H9 (cell line): ENCODE measurements at regions not wholly inside any gene's neighbourhood (a gene's known extent, or its start where the extent isn't known, plus 50 kb on each side); places are given as distances from the start of the nearest gene placed in this dataset.

Source experiments
- DNase-seq: peaks from one replicate; pipeline ENCODE4 v3.0.0-alpha.2; 2017
- H2AFZ ChIP-seq: one replicate; pipeline ENCODE4 v1.6.1; 2013; ENCODE audit warnings: mild to moderate bottlenecking, low read length, control low read depth, moderate library complexity
- H2AK5ac ChIP-seq: 2 replicates; pipeline ENCODE4 v1.6.1; 2013; ENCODE audit warnings: low read length, control low read depth, mixed read lengths; ENCODE audit not compliant: insufficient read length
- H2BK120ac ChIP-seq: one replicate; pipeline ENCODE4 v1.6.1; 2013; ENCODE audit warnings: low read depth, mild to moderate bottlenecking, low read length, control low read depth, inconsistent platforms; ENCODE audit not compliant: poor library complexity, severe bottlenecking
- H2BK12ac ChIP-seq: 2 replicates; pipeline ENCODE4 v1.6.1; 2013; ENCODE audit warnings: low read length, control low read depth, mixed read lengths, low read depth; ENCODE audit not compliant: insufficient read length
- H2BK15ac ChIP-seq: 2 replicates; pipeline ENCODE4 v1.6.1; 2013; ENCODE audit warnings: low read depth, low read length, control low read depth
- H2BK20ac ChIP-seq: one replicate; pipeline ENCODE4 v1.6.1; 2013; ENCODE audit warnings: low read depth, mild to moderate bottlenecking, low read length, control low read depth, inconsistent platforms; ENCODE audit not compliant: poor library complexity, severe bottlenecking
- H2BK5ac ChIP-seq: 2 replicates; pipeline ENCODE4 v1.6.1; 2013; ENCODE audit warnings: low read length, control low read depth, mixed read lengths; ENCODE audit not compliant: insufficient read length
- H3K14ac ChIP-seq: 2 replicates; pipeline ENCODE4 v1.6.1; 2013; ENCODE audit warnings: low read length, control low read depth; ENCODE audit not compliant: insufficient read depth
- H3K18ac ChIP-seq: 2 replicates; pipeline ENCODE4 v1.6.1; 2013; ENCODE audit warnings: low read depth, mild to moderate bottlenecking, mixed read lengths, low read length, control low read depth; ENCODE audit not compliant: insufficient read length
- H3K23ac ChIP-seq: 2 replicates; pipeline ENCODE4 v1.6.1; 2013; ENCODE audit warnings: low read length, control low read depth, mixed read lengths, low read depth; ENCODE audit not compliant: insufficient read length
- H3K23me2 ChIP-seq: 2 replicates; pipeline ENCODE4 v1.6.1; 2013; ENCODE audit warnings: low read depth, mild to moderate bottlenecking, mixed read lengths, low read length, control low read depth; ENCODE audit not compliant: insufficient read length, poor library complexity, severe bottlenecking
- H3K27ac ChIP-seq: 2 replicates; pipeline ENCODE4 v1.5.1; 2013; ENCODE audit warnings: low read length, control low read depth, mixed read lengths, low read depth; ENCODE audit not compliant: insufficient read length
- H3K27me3 ChIP-seq: 2 replicates; pipeline ENCODE4 v1.6.1; 2013; ENCODE audit warnings: low read length, control low read depth, inconsistent platforms; ENCODE audit not compliant: insufficient read depth
- H3K4ac ChIP-seq: 2 replicates; pipeline ENCODE4 v1.6.1; 2013; ENCODE audit warnings: low read depth, mild to moderate bottlenecking, control low read depth, inconsistent platforms, low read length, moderate library complexity
- H3K4me1 ChIP-seq: 2 replicates; pipeline ENCODE4 v1.6.1; 2013; ENCODE audit warnings: low read length, control low read depth, inconsistent platforms; ENCODE audit not compliant: insufficient read depth
- H3K4me2 ChIP-seq: 2 replicates; pipeline ENCODE4 v1.6.1; 2013; ENCODE audit warnings: low read length, control low read depth, mixed read lengths; ENCODE audit not compliant: insufficient read length, insufficient read depth
- H3K56ac ChIP-seq: 2 replicates; pipeline ENCODE4 v1.6.1; 2013; ENCODE audit warnings: low read depth, mild to moderate bottlenecking, mixed read lengths, low read length, control low read depth; ENCODE audit not compliant: insufficient read length
- H3K79me1 ChIP-seq: 2 replicates; pipeline ENCODE4 v1.6.1; 2013; ENCODE audit warnings: low read depth, mild to moderate bottlenecking, moderate library complexity, low read length, control low read depth, inconsistent platforms; ENCODE audit not compliant: insufficient read depth, poor library complexity, severe bottlenecking
- H3K79me2 ChIP-seq: 2 replicates; pipeline ENCODE4 v1.6.1; 2013; ENCODE audit warnings: low read length, control low read depth, inconsistent platforms; ENCODE audit not compliant: insufficient read depth
- H3K9ac ChIP-seq: 2 replicates; pipeline ENCODE4 v1.6.1; 2013; ENCODE audit warnings: low read length, control low read depth, mixed read lengths; ENCODE audit not compliant: insufficient read length; ENCODE audit errors: extremely low read depth
- H3K9me3 ChIP-seq: one replicate; pipeline ENCODE4 v1.6.1; 2013; ENCODE audit warnings: low read depth, low read length, inconsistent platforms; ENCODE audit not compliant: control insufficient read depth
- H3T11ph ChIP-seq: one replicate; pipeline ENCODE4 v1.6.1; 2013; ENCODE audit warnings: mild to moderate bottlenecking, low read length, control low read depth, inconsistent platforms
- H4K20me1 ChIP-seq: one replicate; pipeline ENCODE4 v1.6.1; 2013; ENCODE audit not compliant: control insufficient read depth, insufficient read length, insufficient read depth
- H4K5ac ChIP-seq: 2 replicates; pipeline ENCODE4 v1.6.1; 2013; ENCODE audit warnings: low read depth, mild to moderate bottlenecking, mixed read lengths, low read length, control low read depth; ENCODE audit not compliant: insufficient read length
- H4K8ac ChIP-seq: replicated peaks from 2 replicates; pipeline ENCODE4 v1.6.1; 2013; ENCODE audit warnings: low read length, control low read depth, mixed read lengths, low read depth; ENCODE audit not compliant: insufficient read length
- H4K91ac ChIP-seq: 2 replicates; pipeline ENCODE4 v1.6.1; 2013; ENCODE audit warnings: low read depth, mild to moderate bottlenecking, moderate library complexity, mixed read lengths, low read length, control low read depth; ENCODE audit not compliant: insufficient read length
- H3K27ac Mint-ChIP-seq, 3 experiments: 2 replicates in 2 of 3; 3 replicates in 1 of 3; pipeline ENCODE4 v1.8.0; 2020 to 2021; ENCODE audit warnings: mixed read lengths in 3 of 3, mild to moderate bottlenecking in 1 of 3, moderate library complexity in 1 of 3
- H3K27me3 Mint-ChIP-seq: 2 replicates; pipeline ENCODE4 v1.8.0; 2021; ENCODE audit warnings: low read depth, mild to moderate bottlenecking, moderate library complexity, mixed read lengths
- H3K36me3 Mint-ChIP-seq, 3 experiments: 2 replicates in 2 of 3; 3 replicates in 1 of 3; pipeline ENCODE4 v1.8.0; 2020 to 2021; ENCODE audit warnings: low read depth in 3 of 3, mixed read lengths in 3 of 3; ENCODE audit not compliant: insufficient read depth in 1 of 3
- H3K4me1 Mint-ChIP-seq, 2 experiments: 2 replicates each; pipeline ENCODE4 v1.8.0; 2020; ENCODE audit warnings: mixed read lengths in 2 of 2
- H3K4me3 Mint-ChIP-seq, 2 experiments: 2 replicates in 1 of 2; 3 replicates in 1 of 2; pipeline ENCODE4 v1.8.0; 2020 to 2021; ENCODE audit warnings: mild to moderate bottlenecking in 2 of 2, mixed read lengths in 2 of 2, moderate library complexity in 1 of 2
- H3K9me3 Mint-ChIP-seq, 2 experiments: 2 replicates in 1 of 2; 3 replicates in 1 of 2; pipeline ENCODE4 v1.8.0; 2020; ENCODE audit warnings: mild to moderate bottlenecking in 2 of 2, mixed read lengths in 2 of 2, moderate library complexity in 1 of 2
- CTCF ChIP-seq: fragments of 200-600 bp; sonication (generic); conservative IDR thresholded peaks from 3 replicates; pipeline ENCODE4 v1.8.0; 2021; ENCODE audit warnings: antibody characterized with exemption, mild to moderate bottlenecking
- WGBS: extraction: QIAGEN DNeasy Blood & Tissue Kit; methylation state at CpG from one replicate; pipeline ENCODE4 v1.1.7; 2013; ENCODE audit warnings: missing lambda C conversion rate, low lambda C conversion rate, mixed read lengths; ENCODE audit not compliant: insufficient read length; ENCODE audit errors: extremely low coverage; 5-methylcytosine and 5-hydroxymethylcytosine counted together

- H2BK120ac ChIP-seq = no peak overlapping the region
- no peaks in the 10 kb centered on the region for H3K23me2 ChIP-seq
- DNase-seq = no peak
- H3K9me3 Mint-ChIP-seq = peaks cover 3 to 6% of the 10 kb centered on the region in 2 experiments; a peak in 2 of 5 replicates
- H3K23ac ChIP-seq = no peak overlapping the region
- peaks cover 0 to 3% of the 10 kb centered on the region in 2 experiments; a peak in 1 of 4 replicates for H3K4me1 Mint-ChIP-seq
- H2AK5ac ChIP-seq = no peak overlapping the region
- H3K27me3 ChIP-seq = no peaks in the 10 kb centered on the region
- H3K27me3 Mint-ChIP-seq = no peaks in the 10 kb centered on the region
- no peaks in the 10 kb centered on the region for H3K79me2 ChIP-seq
- H4K20me1 ChIP-seq = no peaks in the 10 kb centered on the region
- no peak overlapping the region for H2BK20ac ChIP-seq
- no peak overlapping the region for H3K27ac Mint-ChIP-seq
- H3K4ac ChIP-seq = no peak overlapping the region
- peaks cover 2 to 13% (median 10%) of the 10 kb centered on the region in 3 experiments; a peak in 5 of 7 replicates for H3K36me3 Mint-ChIP-seq
- H3K27ac ChIP-seq = no peak overlapping the region
- H3K56ac ChIP-seq = no peak overlapping the region
- H3T11ph ChIP-seq = no peak overlapping the region
- H3K14ac ChIP-seq = no peak overlapping the region
- no peaks in the 10 kb centered on the region for H3K4me1 ChIP-seq
- no peak overlapping the region for H4K5ac ChIP-seq
- H3K9me3 ChIP-seq = peaks cover 7% of the 10 kb centered on the region
- no peak overlapping the region for H2AFZ ChIP-seq
- no peak overlapping the region for H3K9ac ChIP-seq
- no peak overlapping the region for H3K4me2 ChIP-seq
- no peak overlapping the region for H3K18ac ChIP-seq
- no peak overlapping the region for H2BK15ac ChIP-seq
- H3K4me3 Mint-ChIP-seq = no peak overlapping the region
- H4K91ac ChIP-seq = no peak overlapping the region
- no peak overlapping the region for H4K8ac ChIP-seq
- no peak overlapping the region for H2BK5ac ChIP-seq
- H3K79me1 ChIP-seq = no peaks in the 10 kb centered on the region
- no peak for TF ChIP-seq CTCF
- WGBS = no CpG with 5 or more reads among the region's 2 CpGs
- H2BK12ac ChIP-seq = no peak overlapping the region
These were observed 463.8 kb upstream of the PABPC4L start for GRCh38 chr4:134665429-134665828.
